ENCODE measurements at regions not wholly inside any gene's neighbourhood (a gene's known extent, or its start where the extent isn't known, plus 50 kb on each side); places are given as distances from the start of the nearest gene placed in this dataset.

DNA sequence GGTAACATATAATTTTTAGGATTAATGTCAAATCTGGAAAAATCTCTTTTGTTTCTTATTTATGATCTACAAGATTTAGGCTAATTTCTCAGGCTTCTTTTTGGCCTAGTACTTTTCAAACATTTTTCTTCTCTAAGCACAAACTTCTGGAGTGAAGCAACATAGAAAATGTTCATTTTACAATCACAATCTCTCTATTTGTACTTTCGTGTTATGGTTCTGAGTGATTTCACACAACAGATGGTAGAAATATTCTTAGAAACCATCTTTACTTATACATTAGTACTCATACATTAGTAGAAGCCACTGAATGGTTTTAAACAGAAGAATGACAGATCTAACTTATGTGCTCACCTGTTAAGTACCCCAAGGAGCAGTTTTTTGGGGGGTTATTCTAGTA is 106.3 kb upstream of the ANO3 start:
- TF ChIP-seq, protein P1, sequence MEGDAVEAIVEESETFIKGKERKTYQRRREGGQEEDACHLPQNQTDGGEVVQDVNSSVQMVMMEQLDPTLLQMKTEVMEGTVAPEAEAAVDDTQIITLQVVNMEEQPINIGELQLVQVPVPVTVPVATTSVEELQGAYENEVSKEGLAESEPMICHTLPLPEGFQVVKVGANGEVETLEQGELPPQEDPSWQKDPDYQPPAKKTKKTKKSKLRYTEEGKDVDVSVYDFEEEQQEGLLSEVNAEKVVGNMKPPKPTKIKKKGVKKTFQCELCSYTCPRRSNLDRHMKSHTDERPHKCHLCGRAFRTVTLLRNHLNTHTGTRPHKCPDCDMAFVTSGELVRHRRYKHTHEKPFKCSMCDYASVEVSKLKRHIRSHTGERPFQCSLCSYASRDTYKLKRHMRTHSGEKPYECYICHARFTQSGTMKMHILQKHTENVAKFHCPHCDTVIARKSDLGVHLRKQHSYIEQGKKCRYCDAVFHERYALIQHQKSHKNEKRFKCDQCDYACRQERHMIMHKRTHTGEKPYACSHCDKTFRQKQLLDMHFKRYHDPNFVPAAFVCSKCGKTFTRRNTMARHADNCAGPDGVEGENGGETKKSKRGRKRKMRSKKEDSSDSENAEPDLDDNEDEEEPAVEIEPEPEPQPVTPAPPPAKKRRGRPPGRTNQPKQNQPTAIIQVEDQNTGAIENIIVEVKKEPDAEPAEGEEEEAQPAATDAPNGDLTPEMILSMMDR (IDR thresholded peaks at IDR 0.05), result no peak
- no peak for TF ChIP-seq POLR2AphosphoS5 (IDR thresholded peaks at IDR 0.05; ENCODE audit: low read depth, low read length)
- TF ChIP-seq, protein P2, sequence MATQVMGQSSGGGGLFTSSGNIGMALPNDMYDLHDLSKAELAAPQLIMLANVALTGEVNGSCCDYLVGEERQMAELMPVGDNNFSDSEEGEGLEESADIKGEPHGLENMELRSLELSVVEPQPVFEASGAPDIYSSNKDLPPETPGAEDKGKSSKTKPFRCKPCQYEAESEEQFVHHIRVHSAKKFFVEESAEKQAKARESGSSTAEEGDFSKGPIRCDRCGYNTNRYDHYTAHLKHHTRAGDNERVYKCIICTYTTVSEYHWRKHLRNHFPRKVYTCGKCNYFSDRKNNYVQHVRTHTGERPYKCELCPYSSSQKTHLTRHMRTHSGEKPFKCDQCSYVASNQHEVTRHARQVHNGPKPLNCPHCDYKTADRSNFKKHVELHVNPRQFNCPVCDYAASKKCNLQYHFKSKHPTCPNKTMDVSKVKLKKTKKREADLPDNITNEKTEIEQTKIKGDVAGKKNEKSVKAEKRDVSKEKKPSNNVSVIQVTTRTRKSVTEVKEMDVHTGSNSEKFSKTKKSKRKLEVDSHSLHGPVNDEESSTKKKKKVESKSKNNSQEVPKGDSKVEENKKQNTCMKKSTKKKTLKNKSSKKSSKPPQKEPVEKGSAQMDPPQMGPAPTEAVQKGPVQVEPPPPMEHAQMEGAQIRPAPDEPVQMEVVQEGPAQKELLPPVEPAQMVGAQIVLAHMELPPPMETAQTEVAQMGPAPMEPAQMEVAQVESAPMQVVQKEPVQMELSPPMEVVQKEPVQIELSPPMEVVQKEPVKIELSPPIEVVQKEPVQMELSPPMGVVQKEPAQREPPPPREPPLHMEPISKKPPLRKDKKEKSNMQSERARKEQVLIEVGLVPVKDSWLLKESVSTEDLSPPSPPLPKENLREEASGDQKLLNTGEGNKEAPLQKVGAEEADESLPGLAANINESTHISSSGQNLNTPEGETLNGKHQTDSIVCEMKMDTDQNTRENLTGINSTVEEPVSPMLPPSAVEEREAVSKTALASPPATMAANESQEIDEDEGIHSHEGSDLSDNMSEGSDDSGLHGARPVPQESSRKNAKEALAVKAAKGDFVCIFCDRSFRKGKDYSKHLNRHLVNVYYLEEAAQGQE (IDR thresholded peaks at IDR 0.05; ENCODE audit: insufficient read depth in 1 of 2, low read depth in 2 of 2, low read length in 1 of 2), result no peak
- no peak for TF ChIP-seq TCF7L2 (IDR thresholded peaks at IDR 0.05; ENCODE audit: low read depth, low read length)
